Stimulated activated CD4-positive, alpha-beta T cell treated with anti-CD3 and anti-CD28 coated beads, Interleukin-12 subunit alpha, Interleukin-12 subunit beta, amount 100 ng/mL, for 48 hours (primary cell): ENCODE measurements at regions not wholly inside any gene's neighbourhood (a gene's known extent, or its start where the extent isn't known, plus 50 kb on each side); places are given as distances from the start of the nearest gene placed in this dataset.
"Not testable (repeated sequence)": the region's sequence is repeated elsewhere in the genome, so short reads cannot be mapped to it uniquely, and the experiment has no call there.

Experiments
- DNase-seq, 3 donors: peaks; one replicate each; pipeline ENCODE4 v3.0.0-alpha.2; 2020; ENCODE audit warnings: low read depth in 2 of 3, low spot score in 1 of 3

- not testable (repeated sequence) for DNase-seq
These were observed 947.7 kb upstream of the TMEFF2 start for GRCh38 chr2:193142467-193142866.

GRCh38 chr2:193141998-193142397, 947.3 kb upstream of the TMEFF2 start:
- no peak for DNase-seq

- DNase-seq = not testable (repeated sequence)
These were observed 946.2 kb upstream of the TMEFF2 start for GRCh38 chr2:193140895-193141294.

- DNase-seq = no peak
These were observed 930.1 kb upstream of the TMEFF2 start for GRCh38 chr2:193124815-193125214.

- no peak for DNase-seq
These were observed 920.1 kb upstream of the TMEFF2 start for GRCh38 chr2:193114827-193115226.

- no peak for DNase-seq
These were observed 918.3 kb upstream of the TMEFF2 start for GRCh38 chr2:193112986-193113385.

- DNase-seq = no peak
These were observed 908.3 kb upstream of the TMEFF2 start for GRCh38 chr2:193103064-193103463.

- no peak for DNase-seq
These were observed 906.9 kb upstream of the TMEFF2 start for GRCh38 chr2:193101591-193101990.

GRCh38 chr2:193088026-193088425, 893.3 kb upstream of the TMEFF2 start:
- DNase-seq = no peak

GRCh38 chr2:193076995-193077394, 882.3 kb upstream of the TMEFF2 start:
- no peak for DNase-seq

- no peak for DNase-seq
These were observed 880.2 kb upstream of the TMEFF2 start for GRCh38 chr2:193074933-193075332.

- no peak for DNase-seq
These were observed 877.9 kb upstream of the TMEFF2 start for GRCh38 chr2:193072647-193073046.

- DNase-seq = not testable (repeated sequence)
These were observed 830.8 kb upstream of the TMEFF2 start for GRCh38 chr2:193025556-193025955.

GRCh38 chr2:193024791-193025190, 830.1 kb upstream of the TMEFF2 start:
- DNase-seq = no peak

GRCh38 chr2:193011870-193012269, 817.1 kb upstream of the TMEFF2 start:
- no peak for DNase-seq

GRCh38 chr2:192993059-192993458, 798.3 kb upstream of the TMEFF2 start:
- no peak for DNase-seq

- no peak for DNase-seq
These were observed 788.4 kb upstream of the TMEFF2 start for GRCh38 chr2:192983173-192983572.

GRCh38 chr2:192978395-192978794, 783.7 kb upstream of the TMEFF2 start:
- no peak for DNase-seq

- DNase-seq = no peak
These were observed 777.2 kb upstream of the TMEFF2 start for GRCh38 chr2:192971981-192972380.

- no peak for DNase-seq
These were observed 774.3 kb upstream of the TMEFF2 start for GRCh38 chr2:192969055-192969454.

- no peak for DNase-seq
These were observed 766.2 kb upstream of the TMEFF2 start for GRCh38 chr2:192960945-192961344.

GRCh38 chr2:192958615-192959014, 763.9 kb upstream of the TMEFF2 start:
- DNase-seq = not testable (repeated sequence)

- no peak for DNase-seq
These were observed 762.7 kb upstream of the TMEFF2 start for GRCh38 chr2:192957425-192957824.

- DNase-seq = no peak
These were observed 758.4 kb upstream of the TMEFF2 start for GRCh38 chr2:192953116-192953515.
